ENCODE measurements at regions not wholly inside any gene's neighbourhood (a gene's known extent, or its start where the extent isn't known, plus 50 kb on each side); places are given as distances from the start of the nearest gene placed in this dataset.

DNA sequence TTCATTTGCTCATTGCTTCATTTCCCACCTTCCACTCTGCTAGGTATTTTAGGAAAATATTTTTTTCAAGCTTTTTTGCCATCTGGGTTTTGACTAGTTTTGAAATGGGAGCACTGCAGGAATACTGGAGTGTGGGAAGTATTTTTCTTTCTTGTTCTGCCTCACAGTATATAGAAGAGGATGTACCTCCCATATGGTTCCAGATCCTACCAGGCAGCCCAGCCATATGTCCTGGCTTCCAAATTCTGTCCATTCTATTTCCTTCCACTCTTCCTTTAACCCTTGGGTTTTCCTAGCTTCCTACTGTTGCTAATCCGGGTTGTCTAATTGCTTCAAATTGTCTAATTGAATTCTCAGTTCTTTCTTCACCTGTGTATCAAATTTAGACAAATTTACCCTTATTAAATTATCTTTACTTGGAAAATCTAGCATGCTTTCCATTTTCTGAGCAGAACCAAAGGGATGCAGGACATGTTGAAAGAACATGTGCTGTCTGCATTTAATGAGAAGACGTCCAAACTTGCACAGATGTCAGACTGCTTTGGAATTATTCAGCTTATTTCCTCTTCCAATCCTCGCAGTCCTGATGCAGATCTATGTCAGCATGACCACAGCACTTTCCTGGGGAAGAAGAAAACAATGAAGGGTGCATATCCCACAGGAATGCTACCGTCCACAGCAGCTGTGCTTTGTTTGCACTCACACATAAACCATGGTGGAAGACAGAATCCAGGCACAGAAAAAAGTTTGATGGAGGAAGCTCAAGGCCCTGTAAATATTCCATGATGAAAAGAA lies 1273.9 kb upstream of the MAP3K7 start:
- DNase-seq (no peak), ATAC-seq (no peak)
- intact Hi-C loops (cut with DNase I, micrococcal nuclease), result no loop called here

DNA sequence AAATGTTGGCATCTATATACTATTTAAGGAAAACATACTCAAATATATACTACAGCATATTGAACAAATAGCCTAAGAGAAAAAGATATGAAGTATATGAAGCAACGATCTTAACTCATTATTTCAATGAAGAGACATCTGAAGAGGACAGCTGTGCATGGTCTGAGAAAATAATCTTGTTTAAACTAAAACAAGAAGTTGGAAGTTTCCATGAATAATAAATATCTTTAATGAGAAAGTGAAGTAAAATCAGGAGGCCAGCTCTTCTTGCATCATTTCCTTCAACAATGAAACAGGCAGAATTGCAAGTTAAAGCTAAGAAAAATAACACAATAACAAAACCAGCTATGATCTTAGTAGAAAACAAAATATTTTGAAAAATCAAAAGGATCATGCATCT lies 1265.4 kb upstream of the MAP3K7 start:
- ATAC-seq, result no peak
- intact Hi-C loops (cut with DNase I, micrococcal nuclease), result no loop called here
- DNase-seq, result no peak

DNA sequence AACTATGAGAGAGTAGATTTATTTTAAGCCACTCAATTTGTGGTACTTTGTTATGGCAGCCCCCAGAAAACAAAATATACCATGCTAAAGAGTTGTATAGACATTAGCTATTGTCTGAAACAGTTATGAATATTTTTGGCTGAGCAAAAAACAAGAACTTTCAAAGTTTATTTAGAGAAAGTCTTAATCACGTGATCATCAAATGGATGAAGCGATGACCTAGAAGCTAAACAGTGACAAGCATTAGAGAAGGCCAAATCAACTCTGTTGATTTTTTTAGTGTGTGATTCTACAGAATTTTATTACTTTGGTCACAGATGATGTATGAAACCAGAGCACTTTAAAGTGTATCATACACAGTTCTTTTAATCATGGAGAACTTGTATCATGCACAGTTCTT lies 1247.9 kb upstream of the MAP3K7 start:
- no peak for ATAC-seq
- no peak for DNase-seq
- intact Hi-C loops (cut with DNase I, micrococcal nuclease), result no loop called here

GRCh38 chr6:91827151-91827550 lies 1240.3 kb upstream of the MAP3K7 start:
- ATAC-seq (no peak), DNase-seq (no peak)
- intact Hi-C loops (cut with DNase I, micrococcal nuclease), result no loop called here

DNA sequence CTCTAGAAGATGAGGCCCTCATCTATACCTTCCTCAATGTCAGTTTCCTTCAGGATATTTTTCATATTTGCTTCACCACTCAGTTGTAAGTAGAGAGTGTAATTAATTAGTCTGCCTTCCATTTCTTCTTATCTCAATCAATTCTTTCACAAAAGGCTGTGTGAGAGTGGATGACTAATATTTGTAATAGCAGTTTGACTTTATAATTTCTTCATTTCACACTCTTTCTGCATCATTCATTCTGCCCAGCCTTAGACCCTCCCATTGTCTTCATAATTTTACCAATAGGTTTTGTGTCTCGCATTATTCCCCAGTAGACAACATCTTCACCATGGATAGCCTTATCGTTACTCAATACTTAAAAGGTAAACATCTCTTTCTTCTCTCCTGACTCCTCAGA lies 1239.3 kb upstream of the MAP3K7 start:
- DNase-seq (no peak), ATAC-seq (no peak)
- intact Hi-C loops (cut with DNase I, micrococcal nuclease), result no loop called here

DNA sequence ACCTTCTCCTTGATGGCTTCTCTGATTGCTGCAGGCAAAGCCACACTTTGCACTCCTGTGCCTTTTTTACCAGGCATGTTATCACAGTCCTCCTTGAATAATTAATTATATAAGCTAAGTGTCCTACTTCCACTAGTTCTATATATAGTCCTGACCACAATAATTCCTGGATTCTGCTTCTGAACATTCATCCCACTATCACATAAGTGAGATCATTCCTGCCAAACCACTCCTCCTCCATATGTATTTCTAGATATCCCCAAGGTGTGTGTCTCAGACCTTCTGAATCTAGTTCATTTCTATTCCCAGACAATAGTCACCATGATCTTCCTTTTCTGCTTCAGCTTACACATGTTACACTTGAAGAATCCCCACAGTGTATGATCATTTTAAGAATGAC lies 1237.5 kb upstream of the MAP3K7 start:
- DNase-seq (no peak), ATAC-seq (no peak)
- intact Hi-C loops (cut with DNase I, micrococcal nuclease), result no loop called here

- DNase-seq, result no peak
- no peak for ATAC-seq
- intact Hi-C loops (cut with DNase I, micrococcal nuclease), result no loop called here
These were observed 1235.7 kb upstream of the MAP3K7 start for GRCh38 chr6:91822581-91822980.

DNA sequence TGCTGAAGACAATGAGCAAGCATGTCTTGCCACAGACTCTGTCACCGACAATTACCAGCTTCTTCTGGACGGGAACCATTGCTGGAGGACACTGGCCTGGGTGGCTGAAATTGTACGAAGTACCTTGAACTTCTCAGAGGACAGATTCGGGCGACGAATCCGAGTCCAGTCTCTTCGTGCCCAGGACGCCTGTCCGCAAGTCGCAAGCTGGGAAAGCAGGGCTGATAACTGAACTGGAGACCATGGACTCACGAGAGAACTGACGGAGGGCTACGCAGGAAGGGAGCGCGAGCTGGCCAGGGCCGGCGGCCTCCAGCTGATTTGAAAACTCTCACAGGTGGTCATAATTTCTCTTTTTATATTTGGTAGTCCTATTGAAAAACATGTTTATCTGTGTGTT lies 1229.5 kb upstream of the MAP3K7 start:
- intact Hi-C loops (cut with DNase I, micrococcal nuclease), result no loop called here
- no peak for ATAC-seq
- no peak for DNase-seq

DNA sequence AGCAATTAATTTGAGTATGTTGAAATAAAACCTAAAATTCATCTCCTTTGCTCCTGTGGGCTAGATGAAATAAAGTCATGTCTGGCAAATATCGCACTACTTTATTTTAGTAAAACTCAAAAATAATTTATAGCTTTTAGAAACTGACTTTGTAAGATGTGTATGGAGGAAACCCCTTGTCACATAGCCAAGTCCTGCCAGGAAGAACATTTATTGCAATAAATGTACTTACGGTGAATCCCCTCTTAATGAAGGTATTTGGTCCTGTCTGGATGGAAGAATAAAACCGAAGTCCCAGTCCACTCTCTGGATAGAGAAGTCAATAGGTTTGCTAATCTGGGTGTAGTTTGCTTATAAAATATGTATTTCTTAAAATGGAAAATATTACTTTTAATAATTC lies 1226.8 kb upstream of the MAP3K7 start:
- DNase-seq (no peak), ATAC-seq (no peak)
- intact Hi-C loops (cut with DNase I, micrococcal nuclease), result no loop called here

DNA sequence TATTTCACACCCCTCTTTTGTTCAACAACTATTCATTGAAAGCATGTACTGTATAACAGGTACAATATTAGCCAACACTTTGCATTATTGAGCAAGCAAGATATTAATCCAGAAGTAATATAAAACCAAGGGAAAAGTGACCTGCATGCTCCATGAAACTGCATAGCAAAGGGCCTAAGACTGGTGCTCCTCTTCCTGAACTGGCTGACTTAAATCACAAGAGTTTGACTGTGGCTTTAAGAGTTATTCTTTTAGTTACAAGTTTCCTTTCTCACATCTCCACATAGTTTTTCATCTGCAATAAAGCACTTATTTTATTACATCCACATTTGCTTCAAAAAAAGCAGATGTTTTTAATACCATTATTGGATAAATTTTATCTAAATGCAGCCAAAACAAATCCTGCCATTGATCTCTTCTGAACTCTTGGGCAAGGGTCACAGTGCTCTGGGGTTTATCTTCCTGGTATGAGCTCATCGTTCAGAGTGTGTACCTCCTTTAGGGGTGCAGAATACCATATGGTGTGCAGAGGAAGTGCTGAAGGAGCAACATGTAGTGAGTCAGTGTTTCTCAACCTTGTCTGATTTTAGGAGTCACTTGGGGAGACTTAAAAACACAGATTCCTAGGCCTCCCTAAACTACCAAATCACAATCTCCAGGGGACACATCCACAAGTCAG lies 1225.9 kb upstream of the MAP3K7 start:
- intact Hi-C loops (cut with DNase I, micrococcal nuclease), result no loop called here
- ATAC-seq, result no peak

GRCh38 chr6:91804981-91805380 lies 1218.1 kb upstream of the MAP3K7 start:
- ATAC-seq (no peak), DNase-seq (no peak)
- intact Hi-C loops (cut with DNase I, micrococcal nuclease), result no loop called here

More for the DNA sequence above, 1225.9 kb upstream of the MAP3K7 start:
- DNase-seq, result no peak

- DNase-seq (no peak), ATAC-seq (no peak)
- intact Hi-C loops (cut with DNase I, micrococcal nuclease), result no loop called here
These were observed 1215.6 kb upstream of the MAP3K7 start for GRCh38 chr6:91802431-91802830.

GRCh38 chr6:91796603-91797002 lies 1209.7 kb upstream of the MAP3K7 start:
- DNase-seq (no peak), ATAC-seq (no peak)

DNA sequence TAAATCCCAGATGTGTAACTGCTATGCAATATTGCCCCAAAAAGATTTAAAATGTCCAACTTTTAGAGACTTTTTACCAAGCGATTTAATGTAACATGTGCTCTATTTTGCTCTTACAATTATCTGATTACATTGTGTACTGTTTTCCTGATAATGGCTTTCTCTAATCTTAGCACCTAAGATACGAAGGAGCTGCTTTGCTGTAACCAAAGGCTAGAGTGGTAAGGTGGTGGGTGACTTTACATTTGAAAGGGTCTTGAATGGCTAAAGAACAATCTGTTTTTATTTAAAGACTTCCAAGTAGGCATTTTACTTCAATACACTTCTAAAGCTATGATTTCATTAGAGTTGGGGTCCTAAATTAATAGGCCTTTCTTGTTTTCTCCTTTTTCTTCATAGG lies 1201.6 kb upstream of the MAP3K7 start:
- no peak for DNase-seq
- ATAC-seq, result no peak
- intact Hi-C loops (cut with DNase I, micrococcal nuclease), result no loop called here

More at GRCh38 chr6:91796603-91797002, 1209.7 kb upstream of the MAP3K7 start:
- intact Hi-C loops (cut with DNase I, micrococcal nuclease), result no loop called here

GRCh38 chr6:91786474-91787184 lies 1199.8 kb upstream of the MAP3K7 start:
- no peak for ATAC-seq
- no peak for DNase-seq
- intact Hi-C loops (cut with DNase I, micrococcal nuclease), result no loop called here

- intact Hi-C loops (cut with DNase I, micrococcal nuclease), result no loop called here
- ATAC-seq (no peak), DNase-seq (no peak)
These were observed 1195.9 kb upstream of the MAP3K7 start for GRCh38 chr6:91782802-91783201.

DNA sequence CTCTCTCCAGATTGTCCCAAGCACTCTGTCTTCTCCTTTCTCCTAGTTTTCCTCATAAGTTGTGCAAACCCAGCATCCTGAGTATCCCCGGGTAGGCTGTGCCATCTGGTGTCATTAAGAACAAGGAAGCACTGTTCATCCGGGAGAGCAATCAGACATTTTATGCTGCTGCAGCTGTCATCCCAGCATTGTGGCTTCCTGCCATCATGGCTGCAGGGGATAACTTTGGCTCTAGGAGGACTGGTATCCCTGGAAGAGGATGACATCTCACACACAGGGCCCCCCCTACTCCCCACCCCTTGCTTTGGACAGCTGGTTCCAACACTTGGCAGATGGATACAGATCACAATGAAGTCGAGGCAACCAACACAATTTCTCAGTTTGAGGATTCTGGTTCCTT lies 1195.1 kb upstream of the MAP3K7 start:
- no peak for ATAC-seq
- DNase-seq, result no peak
- intact Hi-C loops (cut with DNase I, micrococcal nuclease), result no loop called here

DNA sequence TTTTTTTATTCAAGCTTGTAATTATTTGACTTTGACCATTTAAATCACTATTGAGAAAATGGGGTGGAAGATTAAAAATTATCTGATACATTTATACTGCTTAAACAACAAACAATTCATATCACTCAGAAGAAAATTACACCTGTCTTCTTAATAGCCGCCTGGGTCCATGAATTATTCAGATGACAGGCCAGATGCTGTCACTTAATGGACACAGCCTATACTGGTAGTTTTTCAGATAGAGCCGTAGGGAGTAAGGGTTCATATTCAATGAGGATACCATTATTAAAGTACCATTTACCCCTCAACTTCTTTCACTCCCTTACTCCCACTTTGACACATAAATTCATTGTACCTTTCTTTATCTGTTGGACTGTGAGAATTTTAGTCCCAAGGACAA lies 1193.4 kb upstream of the MAP3K7 start:
- ATAC-seq, result no peak
- intact Hi-C loops (cut with DNase I, micrococcal nuclease), result no loop called here
- no peak for DNase-seq

- DNase-seq (no peak), ATAC-seq (no peak)
These were observed 1174.7 kb upstream of the MAP3K7 start for GRCh38 chr6:91761621-91762020.

DNA sequence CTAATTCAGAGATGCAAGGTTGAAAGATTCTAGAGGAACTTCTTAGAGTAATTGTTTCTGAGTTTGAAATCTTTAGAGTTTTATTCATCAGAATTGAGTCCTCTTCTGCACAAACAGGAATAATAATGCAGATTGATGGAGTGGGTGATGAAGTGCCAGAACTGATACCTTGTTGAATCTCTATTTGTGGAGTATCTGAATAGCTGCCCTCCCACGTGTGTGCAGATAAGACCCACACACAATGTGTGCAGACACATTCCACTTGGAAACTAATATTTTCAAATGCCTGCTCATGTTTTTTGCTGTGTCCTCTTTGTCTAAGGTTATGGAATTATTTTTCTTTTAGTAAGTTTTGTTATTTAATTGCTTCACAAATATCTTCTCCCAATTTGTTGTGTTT lies 1167.8 kb upstream of the MAP3K7 start:
- DNase-seq (no peak), ATAC-seq (no peak)
- intact Hi-C loops (cut with DNase I, micrococcal nuclease), result no loop called here

More at GRCh38 chr6:91761621-91762020, 1174.7 kb upstream of the MAP3K7 start:
- intact Hi-C loops (cut with DNase I, micrococcal nuclease), result no loop called here
